Esophagus squamous epithelium (tissue), 4 donors: ENCODE measurements at regions not wholly inside any gene's neighbourhood (a gene's known extent, or its start where the extent isn't known, plus 50 kb on each side); places are given as distances from the start of the nearest gene placed in this dataset.

Experiments used
- POLR2A ChIP-seq, 4 donors: fragments of 450-650 bp; IDR thresholded peaks; one replicate each; pipeline ENCODE4 v1.6.1; 2017; ENCODE audit warnings: antibody characterized with exemption in 4 of 4, mild to moderate bottlenecking in 4 of 4, moderate library complexity in 3 of 4
- TF ChIP-seq, protein P1 (sequence below), 6 experiments: fragments of 450-650 bp in 4 of 6; fragments of 200-600 bp in 2 of 6; sonication (generic) in 2 of 6; IDR thresholded peaks; one replicate each; pipeline ENCODE4 v1.5.1; 2016 to 2019; ENCODE audit warnings: antibody characterized with exemption in 6 of 6, mild to moderate bottlenecking in 4 of 6, moderate library complexity in 4 of 6

- TF ChIP-seq POLR2A (IDR thresholded peaks at IDR 0.05): no peak
- TF ChIP-seq, protein P1, sequence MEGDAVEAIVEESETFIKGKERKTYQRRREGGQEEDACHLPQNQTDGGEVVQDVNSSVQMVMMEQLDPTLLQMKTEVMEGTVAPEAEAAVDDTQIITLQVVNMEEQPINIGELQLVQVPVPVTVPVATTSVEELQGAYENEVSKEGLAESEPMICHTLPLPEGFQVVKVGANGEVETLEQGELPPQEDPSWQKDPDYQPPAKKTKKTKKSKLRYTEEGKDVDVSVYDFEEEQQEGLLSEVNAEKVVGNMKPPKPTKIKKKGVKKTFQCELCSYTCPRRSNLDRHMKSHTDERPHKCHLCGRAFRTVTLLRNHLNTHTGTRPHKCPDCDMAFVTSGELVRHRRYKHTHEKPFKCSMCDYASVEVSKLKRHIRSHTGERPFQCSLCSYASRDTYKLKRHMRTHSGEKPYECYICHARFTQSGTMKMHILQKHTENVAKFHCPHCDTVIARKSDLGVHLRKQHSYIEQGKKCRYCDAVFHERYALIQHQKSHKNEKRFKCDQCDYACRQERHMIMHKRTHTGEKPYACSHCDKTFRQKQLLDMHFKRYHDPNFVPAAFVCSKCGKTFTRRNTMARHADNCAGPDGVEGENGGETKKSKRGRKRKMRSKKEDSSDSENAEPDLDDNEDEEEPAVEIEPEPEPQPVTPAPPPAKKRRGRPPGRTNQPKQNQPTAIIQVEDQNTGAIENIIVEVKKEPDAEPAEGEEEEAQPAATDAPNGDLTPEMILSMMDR (IDR thresholded peaks at IDR 0.05): no peak
Measured at GRCh38 chr16:86922311-86922710, 344.0 kb downstream of the FOXL1 start.
